VCaP (cell line): ENCODE measurements at regions not wholly inside any gene's neighbourhood (a gene's known extent, or its start where the extent isn't known, plus 50 kb on each side); places are given as distances from the start of the nearest gene placed in this dataset.

Experiments used
- H3K27ac ChIP-seq: fragments of 450-650 bp; 2 replicates; pipeline ENCODE4 v1.5.1; 2017
- CTCF ChIP-seq: fragments of 450-650 bp; conservative IDR thresholded peaks from 2 replicates; pipeline ENCODE4 v1.5.1; 2017; ENCODE audit warnings: mild to moderate bottlenecking, moderate library complexity

GRCh38 chrX:784829-785228, 154.2 kb downstream of the SHOX start:
- no peak for TF ChIP-seq CTCF
- H3K27ac ChIP-seq: no peak overlapping the region

- no peak for TF ChIP-seq CTCF
- H3K27ac ChIP-seq: no peak overlapping the region
These were observed 150.9 kb downstream of the SHOX start for GRCh38 chrX:781224-782204.

GRCh38 chrX:776529-777230, 146.1 kb downstream of the SHOX start:
- TF ChIP-seq CTCF: no peak
- no peak overlapping the region for H3K27ac ChIP-seq

GRCh38 chrX:776061-776460, 145.5 kb downstream of the SHOX start:
- no peak for TF ChIP-seq CTCF
- H3K27ac ChIP-seq: no peak overlapping the region

- no peak overlapping the region for H3K27ac ChIP-seq
- no peak for TF ChIP-seq CTCF
These were observed 143.9 kb downstream of the SHOX start for GRCh38 chrX:774536-774935.

- H3K27ac ChIP-seq: no peak overlapping the region
- no peak for TF ChIP-seq CTCF
These were observed 142.9 kb downstream of the SHOX start for GRCh38 chrX:773292-774025.

GRCh38 chrX:771536-771935, 140.9 kb downstream of the SHOX start:
- H3K27ac ChIP-seq: no peak overlapping the region
- no peak for TF ChIP-seq CTCF
